K562 (cell line): ENCODE measurements at regions not wholly inside any gene's neighbourhood (a gene's known extent, or its start where the extent isn't known, plus 50 kb on each side); places are given as distances from the start of the nearest gene placed in this dataset.

Source experiments
- ATAC-seq: fragments of 200-7000 bp; cut with Tn5 transposase; 3 replicates; pipeline ENCODE4 v1.9.1; 2020; ENCODE audit warnings: moderate library complexity
- BruUV-seq: library from RNA; stranded (reverse); fragments of 400-500 nt; replicated peaks from 2 replicates; lab custom pipeline; 2021; lab: Mats Ljungman, UMichigan
- CTCF ChIA-PET: fragments of 300-600 bp; formaldehyde crosslinking; extraction: SDS; loops from one replicate; lab custom pipeline; 2021; ENCODE audit warnings: low intra/inter-chr PET ratio; lab: Yijun Ruan, JAX
- POLR2A ChIA-PET: fragments of 300-600, 350-650 bp; sonication (Branson Sonifier 250); formaldehyde crosslinking; extraction: SDS; loops from one replicate; lab custom pipeline; 2021; ENCODE audit warnings: antibody characterized with exemption, inconsistent platforms; lab: Yijun Ruan, JAX
- DNase-seq, 4 experiments: peaks; one replicate each; pipeline versions ENCODE4 v3.0.0 to v3.0.0-alpha.2; 2011 to 2018; ENCODE audit warnings: low spot score in 3 of 4, mixed read lengths in 3 of 4; ENCODE audit errors: extremely low read depth in 1 of 4
- FAIRE-seq: peaks from 2 replicates; lab custom pipeline; 2011; peaks lifted over from hg19 to GRCh38; lab: Jason Lieb, UNC
- H2AFZ ChIP-seq: 2 replicates; pipeline ENCODE4 v1.6.0; 2011; ENCODE audit warnings: low read depth, low read length, control low read depth, inconsistent platforms
- H3K27ac ChIP-seq: fragments of 200-600 bp; 3 replicates; pipeline ENCODE4 v1.8.0; 2011; ENCODE audit warnings: low read depth, mild to moderate bottlenecking, control low read depth, inconsistent platforms, low read length, moderate library complexity, mixed read lengths; ENCODE audit errors: extremely low read depth
- H3K27me3 ChIP-seq, 2 experiments: fragments of 300-600 bp in 1 of 2; 2 replicates in 1 of 2; 3 replicates in 1 of 2; pipeline versions ENCODE4 v1.6.0 to v1.8.0; 2011; ENCODE audit warnings: inconsistent platforms in 2 of 2, low read length in 2 of 2, mild to moderate bottlenecking in 1 of 2, mixed read lengths in 1 of 2, moderate library complexity in 1 of 2; ENCODE audit not compliant: control insufficient read depth in 2 of 2, insufficient read depth in 2 of 2
- H3K36me3 ChIP-seq: fragments of 300-600 bp; 3 replicates; pipeline ENCODE4 v1.8.0; 2011; ENCODE audit warnings: mild to moderate bottlenecking, low read length, inconsistent platforms; ENCODE audit not compliant: control insufficient read depth, insufficient read depth
- H3K4me1 ChIP-seq, 2 experiments: fragments of 200-600 bp in 1 of 2; replicated peaks in 1 of 2; 2 replicates in 1 of 2; 3 replicates in 1 of 2; pipeline versions ENCODE4 v1.5.1 to v1.8.0; 2011; ENCODE audit warnings: inconsistent platforms in 2 of 2, low read length in 2 of 2, mild to moderate bottlenecking in 1 of 2, mixed read lengths in 1 of 2, moderate library complexity in 1 of 2; ENCODE audit not compliant: control insufficient read depth in 2 of 2, insufficient read depth in 2 of 2
- H3K4me2 ChIP-seq: 2 replicates; pipeline ENCODE4 v1.6.1; 2011; ENCODE audit warnings: low read length, control low read depth, inconsistent platforms, mixed read lengths; ENCODE audit not compliant: insufficient read depth
- H3K4me3 ChIP-seq: fragments of 200-600 bp; sonication (generic), shearing (Covaris generic); 2 replicates; pipeline ENCODE4 v1.5.1; 2016; ENCODE audit warnings: control low read depth, inconsistent platforms
- H3K79me2 ChIP-seq: fragments of 200-600 bp; 3 replicates; pipeline ENCODE4 v1.8.0; 2011; ENCODE audit warnings: low read length, inconsistent platforms; ENCODE audit not compliant: control insufficient read depth, insufficient read depth
- H3K9ac ChIP-seq, 2 experiments: 2 replicates each; pipeline versions ENCODE4 v1.6.0 to v1.6.1; 2011; ENCODE audit warnings: low read depth in 2 of 2, low read length in 2 of 2, control low read depth in 1 of 2, inconsistent platforms in 1 of 2, mild to moderate bottlenecking in 1 of 2, mixed read lengths in 1 of 2; ENCODE audit not compliant: insufficient read depth in 1 of 2
- H3K9me1 ChIP-seq: one replicate; pipeline ENCODE4 v1.6.0; 2011; ENCODE audit warnings: inconsistent platforms, mild to moderate bottlenecking, low read length, moderate library complexity; ENCODE audit not compliant: control insufficient read depth, insufficient read depth
- H3K9me3 ChIP-seq: replicated peaks from 2 replicates; pipeline ENCODE4 v1.5.1; 2011; ENCODE audit warnings: low read depth, low read length, inconsistent platforms; ENCODE audit not compliant: control insufficient read depth, insufficient read depth
- H4K20me1 ChIP-seq: replicated peaks from 2 replicates; pipeline ENCODE4 v1.6.1; 2011; ENCODE audit warnings: low read length, inconsistent platforms, mixed read lengths; ENCODE audit not compliant: control insufficient read depth, insufficient read depth
- ATF4 ChIP-seq: fragments of 450-650 bp; formaldehyde crosslinking; IDR thresholded peaks from 2 replicates; pipeline ENCODE4 v1.4.0; 2022; ENCODE audit warnings: mild to moderate bottlenecking, moderate library complexity
- E2F1 ChIP-seq: sonication (generic); formaldehyde crosslinking; IDR thresholded peaks from 2 replicates; pipeline ENCODE4 v1.8.1; 2023; ENCODE audit warnings: mild to moderate bottlenecking, missing genetic modification reagents, moderate library complexity
- ESRRA ChIP-seq: fragments of 450-650 bp; IDR thresholded peaks from 2 replicates; pipeline ENCODE4 v1.6.1; 2014; ENCODE audit warnings: low read depth, mild to moderate bottlenecking, moderate library complexity, borderline replicate concordance
- ETS1 ChIP-seq: conservative IDR thresholded peaks from 2 replicates; pipeline ENCODE4 v1.6.1; 2011; ENCODE audit warnings: low read depth, mild to moderate bottlenecking, low read length; ENCODE audit not compliant: control insufficient read depth
- GABPB1 ChIP-seq: sonication (generic); formaldehyde crosslinking; IDR thresholded peaks from 2 replicates; pipeline ENCODE4 v1.8.0; 2022; ENCODE audit warnings: mild to moderate bottlenecking, missing genetic modification reagents
- GTF2A2 ChIP-seq: IDR thresholded peaks from 2 replicates; pipeline ENCODE4 v1.6.1; 2016; ENCODE audit warnings: mild to moderate bottlenecking, missing genetic modification characterization, missing compliant biosample characterization
- HDAC1 ChIP-seq, 2 experiments: fragments of 450-650 bp; IDR thresholded peaks; 2 replicates each; pipeline ENCODE4 v1.6.1; 2016 to 2017; ENCODE audit warnings: inconsistent platforms in 1 of 2, mild to moderate bottlenecking in 1 of 2, moderate library complexity in 1 of 2
- PHB2 ChIP-seq: fragments of 450-650 bp; IDR thresholded peaks from 2 replicates; pipeline ENCODE4 v1.6.1; 2017; ENCODE audit warnings: low read depth
- ZNF175 ChIP-seq: fragments of 200-800 bp; sonication (Bioruptor generic); IDR thresholded peaks from 2 replicates; pipeline ENCODE4 v1.6.1; 2016; ENCODE audit warnings: low read depth, mild to moderate bottlenecking, missing genetic modification characterization, missing compliant biosample characterization
- WGBS: fragments of 100-300 bp; shearing (Covaris generic); methylation state at CpG from one replicate; pipeline ENCODE4 v1.1.6; 2016; ENCODE audit warnings: low coverage, mixed read lengths; ENCODE audit not compliant: insufficient coverage; ENCODE audit errors: missing lambda C conversion rate; 5-methylcytosine and 5-hydroxymethylcytosine counted together
- in situ Hi-C: fragments of 300-500 bp; cut with MboI; formaldehyde crosslinking; loops from 4 replicates; pipeline ENCODE4 v1.15.0; 2018; ENCODE audit warnings: inconsistent platforms, mixed read lengths
- intact Hi-C: fragments of 100-400 bp; cut with micrococcal nuclease; formaldehyde crosslinking; loops from 2 replicates; pipeline ENCODE4 v1.14.2; 2022

- no TSS peak for BruUV-seq
- H2AFZ ChIP-seq: no peak overlapping the region
- intact Hi-C loops: no loop called here
- CTCF ChIA-PET: interaction anchor here (0.6 kb wide), 1 partner anchor 1157 kb away, joined by 3 read pairs; no protein-coding TSS in a partner anchor
- H4K20me1 ChIP-seq: peaks cover 3% of the 10 kb centered on the region; the same call in 1 of the 2 replicates
- no peaks in the 10 kb centered on the region for H3K36me3 ChIP-seq
- no peak overlapping the region for H3K27ac ChIP-seq
- H3K27me3 ChIP-seq: peaks cover 0 to 1% of the 10 kb centered on the region in 2 experiments; a peak in 2 of 5 replicates
- TF ChIP-seq ZNF175: no peak
- TF ChIP-seq ETS1: no peak
- no peak for TF ChIP-seq GTF2A2
- TF ChIP-seq ESRRA: no peak
- TF ChIP-seq E2F1 (CRISPR knock-in tag): no peak
- no peak for TF ChIP-seq HDAC1 (IDR thresholded peaks at IDR 0.05)
- TF ChIP-seq ATF4 (CRISPR knock-in tag): no peak
- TF ChIP-seq PHB2: no peak
- TF ChIP-seq GABPB1 (CRISPR knock-in tag): no peak
- in situ Hi-C loops: no loop called here
- H3K4me3 ChIP-seq: no peak overlapping the region
- 0% methylated on average over 2 of the region's 2 CpGs for WGBS
- FAIRE-seq (no peak), DNase-seq (no peak), ATAC-seq (no peak)
- H3K4me1 ChIP-seq: no peaks in the 10 kb centered on the region
- no peaks in the 10 kb centered on the region for H3K9me1 ChIP-seq
- H3K9me3 ChIP-seq: no peaks in the 10 kb centered on the region
- no peaks in the 10 kb centered on the region for H3K79me2 ChIP-seq
- H3K4me2 ChIP-seq: no peak overlapping the region
- POLR2A ChIA-PET: no interaction called here
- H3K9ac ChIP-seq: no peak overlapping the region
These were observed 229.8 kb upstream of the NPY start for GRCh38 chr7:24054236-24054635.
